GM18511 (cell line): ENCODE measurements at regions not wholly inside any gene's neighbourhood (a gene's known extent, or its start where the extent isn't known, plus 50 kb on each side); places are given as distances from the start of the nearest gene placed in this dataset.
A peak's percentile ranks its signal among the peaks of the same experiment; 100 is the strongest.

ENCODE experiments used
- ATAC-seq: cut with Tn5 transposase; IDR thresholded peaks from one replicate; pipeline ENCODE4 v1.9.1; 2021; ENCODE audit warnings: mild to moderate bottlenecking, moderate library complexity; ENCODE audit not compliant: unreplicated experiment

GRCh38 chr9:89805571-89806292 is 200.9 kb downstream of the GADD45G start:
- ATAC-seq, result no peak

- no peak for ATAC-seq
Observed at GRCh38 chr9:89806371-89807100, 201.7 kb downstream of the GADD45G start.

GRCh38 chr9:89807101-89807395 is 202.2 kb downstream of the GADD45G start:
- no peak for ATAC-seq

- no peak for ATAC-seq
Observed at GRCh38 chr9:89807682-89808075, 202.9 kb downstream of the GADD45G start.

- ATAC-seq, result no peak
Observed at GRCh38 chr9:89808076-89808755, 203.4 kb downstream of the GADD45G start.

GRCh38 chr9:89808756-89809181 is 204.0 kb downstream of the GADD45G start:
- ATAC-seq, result no peak

- no peak for ATAC-seq
Observed at GRCh38 chr9:89810431-89810830, 205.6 kb downstream of the GADD45G start.

- ATAC-seq, result no peak
Observed at GRCh38 chr9:89811356-89811755, 206.5 kb downstream of the GADD45G start.

- ATAC-seq, result no peak
Observed at GRCh38 chr9:89811886-89812450, 207.2 kb downstream of the GADD45G start.

GRCh38 chr9:89812556-89813181 is 207.9 kb downstream of the GADD45G start:
- ATAC-seq, result no peak

- ATAC-seq, result no peak
Observed at GRCh38 chr9:89813482-89813881, 208.7 kb downstream of the GADD45G start.

GRCh38 chr9:89814340-89815040 is 209.7 kb downstream of the GADD45G start:
- ATAC-seq, result no peak

- ATAC-seq, result peak; percentile 51
Observed at GRCh38 chr9:89815061-89815902, 210.5 kb downstream of the GADD45G start.

- ATAC-seq, result peak; percentile 96
Observed at GRCh38 chr9:89815903-89816573, 211.2 kb downstream of the GADD45G start.

GRCh38 chr9:89817151-89817950 is 212.5 kb downstream of the GADD45G start:
- no peak for ATAC-seq

GRCh38 chr9:89820337-89820736 is 215.5 kb downstream of the GADD45G start:
- no peak for ATAC-seq

GRCh38 chr9:89821081-89821480 is 216.3 kb downstream of the GADD45G start:
- ATAC-seq, result no peak

- no peak for ATAC-seq
Observed at GRCh38 chr9:89822996-89823395, 218.2 kb downstream of the GADD45G start.
